ENCODE measurements at regions not wholly inside any gene's neighbourhood (a gene's known extent, or its start where the extent isn't known, plus 50 kb on each side); places are given as distances from the start of the nearest gene placed in this dataset.

DNA sequence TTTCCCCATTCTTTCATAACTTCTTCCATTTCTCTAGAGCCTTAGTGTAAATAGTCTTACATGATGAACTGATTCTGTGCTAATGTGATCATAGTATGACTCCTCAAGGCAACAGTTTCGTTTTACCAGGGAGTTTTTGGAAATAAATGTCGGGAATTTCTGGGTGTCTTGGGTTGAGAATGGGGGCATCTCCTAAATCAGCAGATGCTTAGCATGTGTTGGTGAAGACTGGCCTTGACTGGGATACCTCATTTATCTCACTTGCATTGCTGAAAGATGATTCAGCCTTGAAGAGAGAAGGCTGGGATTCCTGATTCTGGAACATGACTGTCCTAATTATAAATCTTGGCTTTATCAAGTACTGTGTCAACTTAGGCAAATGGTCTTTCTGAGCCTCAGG is 115.7 kb upstream of the C11orf87 start:
- no peaks in the 10 kb centered on the region for H3K4me1 ChIP-seq (ENCODE audit: insufficient read depth)
- no peaks in the 10 kb centered on the region for H3K36me3 ChIP-seq (ENCODE audit: insufficient read depth)
- no peak for DNase-seq (ENCODE audit: extremely low spot score)
- H3K27ac ChIP-seq (ENCODE audit: low read depth) = no peak overlapping the region
- WGBS = 67% methylated on average over 2 of the region's 2 CpGs
- H3K4me3 ChIP-seq (ENCODE audit: low read depth, low read length) = no peak overlapping the region

DNA sequence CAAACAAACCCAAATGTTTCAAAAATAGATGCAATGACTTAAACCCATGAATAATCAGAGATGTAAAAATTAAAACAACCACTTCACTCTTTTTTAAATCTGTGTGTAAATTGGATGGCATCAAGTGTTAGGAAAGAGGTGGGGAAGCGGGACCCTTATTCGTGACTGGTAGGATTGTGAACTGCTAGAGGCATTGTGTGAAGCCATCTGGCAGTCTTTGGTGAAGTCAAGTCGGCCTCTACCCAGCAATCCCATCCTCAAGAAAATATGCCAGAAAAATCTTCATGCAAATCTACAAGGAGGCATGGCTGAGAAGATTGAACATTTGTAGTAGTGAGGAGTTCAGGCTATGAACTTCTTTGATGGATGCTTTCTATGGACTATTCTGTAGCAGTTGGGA is 114.6 kb upstream of the C11orf87 start:
- no peaks in the 10 kb centered on the region for H3K36me3 ChIP-seq (ENCODE audit: insufficient read depth)
- 83% methylated on average over 3 of the region's 3 CpGs for WGBS
- H3K27ac ChIP-seq (ENCODE audit: low read depth) = no peak overlapping the region
- H3K4me3 ChIP-seq (ENCODE audit: low read depth, low read length) = no peak overlapping the region
- DNase-seq (ENCODE audit: extremely low spot score) = no peak
- H3K4me1 ChIP-seq (ENCODE audit: insufficient read depth) = no peaks in the 10 kb centered on the region

GRCh38 chr11:109308551-109308950 is 113.4 kb upstream of the C11orf87 start:
- Histone ChIP-seq H3K4me3 (ENCODE audit: low read depth, low read length) (no peak overlapping the region), H3K27ac (ENCODE audit: low read depth) (no peak overlapping the region), H3K4me1 (ENCODE audit: insufficient read depth) (no peaks in the 10 kb centered on the region), H3K36me3 (ENCODE audit: insufficient read depth) (no peaks in the 10 kb centered on the region)
- no peak for DNase-seq (ENCODE audit: extremely low spot score)
- WGBS = 85% methylated on average over 3 of the region's 3 CpGs

GRCh38 chr11:109309153-109309552 is 112.8 kb upstream of the C11orf87 start:
- Histone ChIP-seq H3K36me3 (ENCODE audit: insufficient read depth) (no peaks in the 10 kb centered on the region), H3K4me1 (ENCODE audit: insufficient read depth) (no peaks in the 10 kb centered on the region), H3K4me3 (ENCODE audit: low read depth, low read length) (no peak overlapping the region), H3K27ac (ENCODE audit: low read depth) (no peak overlapping the region)
- no peak for DNase-seq (ENCODE audit: extremely low spot score)
- WGBS = 36% methylated on average over 1 of the region's 1 CpG

DNA sequence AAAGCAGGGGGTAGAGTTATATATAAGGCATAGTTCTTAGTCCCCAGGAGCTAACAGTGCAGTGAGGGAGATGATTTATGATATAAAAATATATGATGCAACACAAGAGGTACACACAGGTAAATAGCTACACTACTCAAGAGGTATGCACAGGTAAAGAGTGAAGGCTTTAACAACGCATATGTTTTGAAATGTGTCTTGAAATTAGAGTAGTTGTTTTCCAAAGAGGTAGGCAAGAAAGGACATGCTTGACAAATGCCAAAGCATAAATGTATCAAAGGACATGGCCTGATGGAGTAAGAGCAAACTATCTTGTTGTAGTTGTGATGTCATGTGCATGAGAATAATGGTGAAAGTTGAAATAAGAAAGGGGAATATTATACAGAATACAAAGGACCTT is 104.3 kb upstream of the C11orf87 start:
- H3K4me3 ChIP-seq (ENCODE audit: low read depth, low read length) = no peak overlapping the region
- no peak overlapping the region for H3K27ac ChIP-seq (ENCODE audit: low read depth)
- no peaks in the 10 kb centered on the region for H3K36me3 ChIP-seq (ENCODE audit: insufficient read depth)
- WGBS = 91% methylated on average over 1 of the region's 1 CpG
- DNase-seq (ENCODE audit: extremely low spot score) = no peak
- H3K4me1 ChIP-seq (ENCODE audit: insufficient read depth) = no peaks in the 10 kb centered on the region

DNA sequence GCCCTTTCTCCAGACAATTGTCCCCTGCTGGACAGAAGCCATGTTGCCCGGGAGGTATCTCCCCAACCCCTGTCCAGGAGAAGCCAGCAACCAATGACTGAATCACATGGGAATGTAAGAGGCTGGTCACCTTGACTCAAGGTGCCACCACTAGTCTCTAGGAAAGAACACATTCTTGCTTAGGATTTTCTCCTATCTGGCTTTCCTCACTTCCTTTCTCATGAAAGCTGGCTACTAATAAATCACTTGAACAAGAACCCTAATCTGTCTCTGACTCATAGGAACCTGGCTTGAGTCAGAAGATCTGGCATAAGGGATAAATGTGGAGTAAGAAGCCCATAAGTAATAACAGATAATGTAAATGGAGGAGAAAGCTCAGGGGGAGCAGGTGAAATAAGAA is 101.4 kb upstream of the C11orf87 start:
- H3K4me3 ChIP-seq (ENCODE audit: low read depth, low read length) = no peak overlapping the region
- no peaks in the 10 kb centered on the region for H3K36me3 ChIP-seq (ENCODE audit: insufficient read depth)
- H3K27ac ChIP-seq (ENCODE audit: low read depth) = no peak overlapping the region
- H3K4me1 ChIP-seq (ENCODE audit: insufficient read depth) = no peaks in the 10 kb centered on the region
- 75% methylated on average over 1 of the region's 1 CpG for whole genome bisulfite sequencing
- no peak for DNase-seq (ENCODE audit: extremely low spot score)

DNA sequence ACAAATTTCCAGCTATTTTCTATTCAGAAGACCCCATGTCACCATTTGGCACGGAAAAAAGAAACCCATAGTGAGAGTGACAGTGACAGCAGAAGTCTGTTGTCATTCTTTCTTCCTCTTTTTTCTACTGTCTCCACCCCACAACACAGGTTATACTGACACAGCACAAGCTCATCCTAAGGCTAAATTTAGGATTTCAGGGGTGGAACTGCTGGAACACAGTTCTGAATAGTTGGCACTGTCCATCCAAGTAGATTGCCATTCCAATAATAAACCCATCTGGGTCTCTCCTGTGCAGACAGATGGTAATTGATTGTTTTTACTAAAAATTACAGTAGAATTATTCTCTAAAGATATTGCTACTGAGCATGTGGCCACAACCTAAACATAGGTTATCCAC is 95.2 kb upstream of the C11orf87 start:
- Histone ChIP-seq H3K4me1 (ENCODE audit: insufficient read depth) (no peaks in the 10 kb centered on the region), H3K27ac (ENCODE audit: low read depth) (no peak overlapping the region), H3K36me3 (ENCODE audit: insufficient read depth) (no peaks in the 10 kb centered on the region), H3K4me3 (ENCODE audit: low read depth, low read length) (no peak overlapping the region)
- 77% methylated on average over 1 of the region's 1 CpG for WGBS
- DNase-seq (ENCODE audit: extremely low spot score) = no peak

DNA sequence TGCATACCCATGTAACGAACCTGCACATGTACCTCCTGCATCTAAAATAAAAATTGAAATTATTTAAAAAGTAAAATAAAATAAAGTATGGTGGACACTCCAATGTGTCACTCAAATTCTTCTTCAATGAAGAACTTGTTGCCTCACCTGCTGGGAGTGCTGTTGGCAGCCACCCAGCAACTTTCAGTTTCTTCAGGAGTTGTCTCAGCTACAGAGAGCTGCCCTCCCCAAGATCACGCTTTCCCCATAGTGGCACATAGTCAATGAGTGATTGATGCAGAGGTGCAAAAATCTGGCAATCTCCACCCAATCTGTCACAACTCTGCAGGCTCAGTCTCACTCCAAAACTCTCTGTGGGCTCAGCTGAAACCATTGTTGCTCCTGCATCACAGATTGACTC is 92.3 kb upstream of the C11orf87 start:
- no peaks in the 10 kb centered on the region for H3K36me3 ChIP-seq (ENCODE audit: insufficient read depth)
- no peak overlapping the region for H3K27ac ChIP-seq (ENCODE audit: low read depth)
- no peak overlapping the region for H3K4me3 ChIP-seq (ENCODE audit: low read depth, low read length)
- no peak for DNase-seq (ENCODE audit: extremely low spot score)
- 84% methylated on average over 2 of the region's 2 CpGs for WGBS
- H3K4me1 ChIP-seq (ENCODE audit: insufficient read depth) = no peaks in the 10 kb centered on the region

DNA sequence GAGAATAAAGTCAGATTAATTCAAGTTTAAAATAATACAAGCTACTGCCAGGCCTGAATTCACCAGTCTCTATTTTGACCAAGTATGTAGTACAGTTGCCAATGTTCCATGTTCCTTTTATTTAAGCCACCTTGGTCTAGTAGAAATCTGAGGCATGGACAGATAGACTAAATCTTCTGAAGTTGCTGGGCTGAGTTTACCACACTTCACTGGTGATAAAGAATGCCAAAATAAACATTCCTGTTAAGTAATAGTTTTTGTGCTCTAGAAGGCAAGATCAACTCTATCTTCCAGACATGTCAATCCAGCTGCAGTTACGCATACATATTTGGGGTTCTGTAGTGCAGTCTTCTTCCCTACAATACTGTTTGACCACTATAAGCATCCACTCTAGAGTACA is 83.9 kb upstream of the C11orf87 start:
- Histone ChIP-seq H3K4me3 (ENCODE audit: low read depth, low read length) (no peak overlapping the region), H3K36me3 (ENCODE audit: insufficient read depth) (no peaks in the 10 kb centered on the region), H3K27ac (ENCODE audit: low read depth) (no peak overlapping the region), H3K4me1 (ENCODE audit: insufficient read depth) (no peaks in the 10 kb centered on the region)
- WGBS = 79% methylated on average over 1 of the region's 1 CpG
- no peak for DNase-seq (ENCODE audit: extremely low spot score)

DNA sequence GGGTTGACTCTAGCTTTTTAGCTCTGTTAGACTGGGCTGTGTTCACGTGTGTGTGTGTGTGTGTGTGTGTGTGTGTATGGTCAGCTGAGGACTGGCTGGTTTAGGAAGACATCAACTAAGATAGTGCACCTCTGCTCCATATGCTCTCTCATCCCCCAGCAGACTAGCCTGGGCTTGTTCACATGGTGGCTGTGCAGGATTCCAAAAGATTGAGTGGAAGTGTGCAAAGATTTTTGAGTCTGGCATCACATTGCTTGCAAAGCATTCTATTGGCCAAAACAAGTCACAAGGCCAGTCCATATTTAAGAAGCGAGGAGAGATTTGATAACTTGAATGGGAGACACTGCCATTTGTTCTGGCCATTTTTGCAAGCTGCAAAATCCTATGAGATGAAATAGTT is 79.7 kb upstream of the C11orf87 start:
- 76% methylated on average over 2 of the region's 2 CpGs for WGBS
- no peaks in the 10 kb centered on the region for H3K4me1 ChIP-seq (ENCODE audit: insufficient read depth)
- H3K4me3 ChIP-seq (ENCODE audit: low read depth, low read length) = no peak overlapping the region
- DNase-seq (ENCODE audit: extremely low spot score) = no peak
- no peaks in the 10 kb centered on the region for H3K36me3 ChIP-seq (ENCODE audit: insufficient read depth)
- no peak overlapping the region for H3K27ac ChIP-seq (ENCODE audit: low read depth)

GRCh38 chr11:109343242-109343641 is 78.7 kb upstream of the C11orf87 start:
- Histone ChIP-seq H3K27ac (ENCODE audit: low read depth) (no peak overlapping the region), H3K36me3 (ENCODE audit: insufficient read depth) (no peaks in the 10 kb centered on the region), H3K4me3 (ENCODE audit: low read depth, low read length) (no peak overlapping the region), H3K4me1 (ENCODE audit: insufficient read depth) (no peaks in the 10 kb centered on the region)
- no peak for DNase-seq (ENCODE audit: extremely low spot score)
- 45% methylated on average over 3 of the region's 3 CpGs for WGBS

DNA sequence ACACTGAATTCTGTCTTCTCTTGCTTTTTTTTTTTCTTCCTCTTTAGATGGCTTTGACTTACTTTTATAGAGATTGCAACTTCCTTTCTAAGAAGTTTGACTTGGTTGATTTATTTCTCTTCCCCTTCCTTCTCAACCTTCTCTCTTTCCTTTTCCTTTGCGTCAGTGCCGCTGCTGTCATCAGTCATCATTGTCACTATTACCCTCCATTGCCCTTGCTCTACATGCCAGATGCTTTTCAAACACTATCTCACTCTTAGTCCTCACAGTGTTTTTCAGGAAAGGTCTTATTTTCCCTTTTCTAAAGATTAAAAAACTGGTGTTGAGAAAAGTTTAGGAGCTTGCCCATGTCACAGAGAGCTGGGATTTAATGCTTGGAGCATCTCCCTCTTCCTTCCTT is 74.7 kb upstream of the C11orf87 start:
- Histone ChIP-seq H3K27ac (ENCODE audit: low read depth) (no peak overlapping the region), H3K36me3 (ENCODE audit: insufficient read depth) (no peaks in the 10 kb centered on the region), H3K4me3 (ENCODE audit: low read depth, low read length) (no peak overlapping the region), H3K4me1 (ENCODE audit: insufficient read depth) (no peaks in the 10 kb centered on the region)
- whole genome bisulfite sequencing = 71% methylated on average over 2 of the region's 2 CpGs
- DNase-seq (ENCODE audit: extremely low spot score) = no peak

- no peak for DNase-seq (ENCODE audit: extremely low spot score)
- Histone ChIP-seq H3K27ac (ENCODE audit: low read depth) (no peak overlapping the region), H3K4me1 (ENCODE audit: insufficient read depth) (no peaks in the 10 kb centered on the region), H3K4me3 (ENCODE audit: low read depth, low read length) (no peak overlapping the region), H3K36me3 (ENCODE audit: insufficient read depth) (no peaks in the 10 kb centered on the region)
- WGBS = 49% methylated on average over 5 of the region's 5 CpGs
These were observed 72.5 kb upstream of the C11orf87 start for GRCh38 chr11:109349276-109350080.

DNA sequence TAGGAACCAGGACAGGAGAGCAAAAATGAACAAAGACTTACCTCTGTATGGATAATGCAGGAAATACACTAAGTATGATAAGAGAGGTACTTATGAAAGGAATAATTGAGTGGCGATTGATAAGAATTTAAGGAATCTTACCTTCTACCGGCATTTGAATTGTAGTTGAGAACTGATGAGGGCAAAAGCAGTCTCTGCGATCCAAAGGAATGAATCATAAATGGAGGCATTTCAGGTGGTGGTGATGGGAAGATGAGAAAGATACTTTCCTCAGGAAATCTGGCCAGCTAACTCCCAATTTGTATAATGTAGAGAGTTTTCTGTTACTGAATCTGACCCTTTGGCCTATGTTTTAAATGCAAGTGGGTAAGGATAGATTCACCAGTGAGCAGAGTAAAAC is 71.9 kb upstream of the C11orf87 start:
- Histone ChIP-seq H3K36me3 (ENCODE audit: insufficient read depth) (no peaks in the 10 kb centered on the region), H3K4me1 (ENCODE audit: insufficient read depth) (no peaks in the 10 kb centered on the region), H3K27ac (ENCODE audit: low read depth) (no peak overlapping the region), H3K4me3 (ENCODE audit: low read depth, low read length) (no peak overlapping the region)
- WGBS = 72% methylated on average over 3 of the region's 3 CpGs
- no peak for DNase-seq (ENCODE audit: extremely low spot score)

GRCh38 chr11:109362059-109362458 is 59.9 kb upstream of the C11orf87 start:
- no peak overlapping the region for H3K27ac ChIP-seq (ENCODE audit: low read depth)
- no peaks in the 10 kb centered on the region for H3K36me3 ChIP-seq (ENCODE audit: insufficient read depth)
- 64% methylated on average over 3 of the region's 3 CpGs for WGBS
- no peak overlapping the region for H3K4me3 ChIP-seq (ENCODE audit: low read depth, low read length)
- DNase-seq (ENCODE audit: extremely low spot score) = no peak
- no peaks in the 10 kb centered on the region for H3K4me1 ChIP-seq (ENCODE audit: insufficient read depth)

All from urinary bladder (tissue), 3 donors.